ENCODE measurements at regions not wholly inside any gene's neighbourhood (a gene's known extent, or its start where the extent isn't known, plus 50 kb on each side); places are given as distances from the start of the nearest gene placed in this dataset.

GRCh38 chr9:13354733-13355132 is 75.2 kb upstream of the MPDZ start:
- TF ChIP-seq, protein P1, sequence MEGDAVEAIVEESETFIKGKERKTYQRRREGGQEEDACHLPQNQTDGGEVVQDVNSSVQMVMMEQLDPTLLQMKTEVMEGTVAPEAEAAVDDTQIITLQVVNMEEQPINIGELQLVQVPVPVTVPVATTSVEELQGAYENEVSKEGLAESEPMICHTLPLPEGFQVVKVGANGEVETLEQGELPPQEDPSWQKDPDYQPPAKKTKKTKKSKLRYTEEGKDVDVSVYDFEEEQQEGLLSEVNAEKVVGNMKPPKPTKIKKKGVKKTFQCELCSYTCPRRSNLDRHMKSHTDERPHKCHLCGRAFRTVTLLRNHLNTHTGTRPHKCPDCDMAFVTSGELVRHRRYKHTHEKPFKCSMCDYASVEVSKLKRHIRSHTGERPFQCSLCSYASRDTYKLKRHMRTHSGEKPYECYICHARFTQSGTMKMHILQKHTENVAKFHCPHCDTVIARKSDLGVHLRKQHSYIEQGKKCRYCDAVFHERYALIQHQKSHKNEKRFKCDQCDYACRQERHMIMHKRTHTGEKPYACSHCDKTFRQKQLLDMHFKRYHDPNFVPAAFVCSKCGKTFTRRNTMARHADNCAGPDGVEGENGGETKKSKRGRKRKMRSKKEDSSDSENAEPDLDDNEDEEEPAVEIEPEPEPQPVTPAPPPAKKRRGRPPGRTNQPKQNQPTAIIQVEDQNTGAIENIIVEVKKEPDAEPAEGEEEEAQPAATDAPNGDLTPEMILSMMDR (conservative IDR thresholded peaks at IDR 0.05; ENCODE audit: low read depth in 2 of 2): no peak
- TF ChIP-seq, protein P2, sequence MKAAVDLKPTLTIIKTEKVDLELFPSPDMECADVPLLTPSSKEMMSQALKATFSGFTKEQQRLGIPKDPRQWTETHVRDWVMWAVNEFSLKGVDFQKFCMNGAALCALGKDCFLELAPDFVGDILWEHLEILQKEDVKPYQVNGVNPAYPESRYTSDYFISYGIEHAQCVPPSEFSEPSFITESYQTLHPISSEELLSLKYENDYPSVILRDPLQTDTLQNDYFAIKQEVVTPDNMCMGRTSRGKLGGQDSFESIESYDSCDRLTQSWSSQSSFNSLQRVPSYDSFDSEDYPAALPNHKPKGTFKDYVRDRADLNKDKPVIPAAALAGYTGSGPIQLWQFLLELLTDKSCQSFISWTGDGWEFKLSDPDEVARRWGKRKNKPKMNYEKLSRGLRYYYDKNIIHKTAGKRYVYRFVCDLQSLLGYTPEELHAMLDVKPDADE (IDR thresholded peaks at IDR 0.05): no peak
- TF ChIP-seq POLR2AphosphoS5 (IDR thresholded peaks at IDR 0.05; ENCODE audit: low read depth) (no peak), REST (IDR thresholded peaks at IDR 0.05; ENCODE audit: unreplicated experiment) (no peak), CREB1 (CRISPR knock-in tag; IDR thresholded peaks at IDR 0.05; ENCODE audit: low read depth) (no peak)

All from GM23338 (cell line).